B cell (primary cell): ENCODE measurements at regions not wholly inside any gene's neighbourhood (a gene's known extent, or its start where the extent isn't known, plus 50 kb on each side); places are given as distances from the start of the nearest gene placed in this dataset.

ENCODE experiments used
- EZH2 ChIP-seq: IDR thresholded peaks from 2 replicates; pipeline ENCODE4 v1.6.1; 2012; ENCODE audit warnings: borderline replicate concordance, low read depth, mild to moderate bottlenecking, moderate library complexity, low read length; ENCODE audit not compliant: insufficient read depth, poor library complexity, severe bottlenecking
- TF ChIP-seq, protein P1 (sequence below): fragments of 200-600 bp; IDR thresholded peaks from one replicate; pipeline ENCODE4 v1.8.0; 2022; ENCODE audit warnings: antibody characterized with exemption, mild to moderate bottlenecking

GRCh38 chr18:10057401-10057893 lies 143.6 kb downstream of the VAPA start:
- TF ChIP-seq, protein P1, sequence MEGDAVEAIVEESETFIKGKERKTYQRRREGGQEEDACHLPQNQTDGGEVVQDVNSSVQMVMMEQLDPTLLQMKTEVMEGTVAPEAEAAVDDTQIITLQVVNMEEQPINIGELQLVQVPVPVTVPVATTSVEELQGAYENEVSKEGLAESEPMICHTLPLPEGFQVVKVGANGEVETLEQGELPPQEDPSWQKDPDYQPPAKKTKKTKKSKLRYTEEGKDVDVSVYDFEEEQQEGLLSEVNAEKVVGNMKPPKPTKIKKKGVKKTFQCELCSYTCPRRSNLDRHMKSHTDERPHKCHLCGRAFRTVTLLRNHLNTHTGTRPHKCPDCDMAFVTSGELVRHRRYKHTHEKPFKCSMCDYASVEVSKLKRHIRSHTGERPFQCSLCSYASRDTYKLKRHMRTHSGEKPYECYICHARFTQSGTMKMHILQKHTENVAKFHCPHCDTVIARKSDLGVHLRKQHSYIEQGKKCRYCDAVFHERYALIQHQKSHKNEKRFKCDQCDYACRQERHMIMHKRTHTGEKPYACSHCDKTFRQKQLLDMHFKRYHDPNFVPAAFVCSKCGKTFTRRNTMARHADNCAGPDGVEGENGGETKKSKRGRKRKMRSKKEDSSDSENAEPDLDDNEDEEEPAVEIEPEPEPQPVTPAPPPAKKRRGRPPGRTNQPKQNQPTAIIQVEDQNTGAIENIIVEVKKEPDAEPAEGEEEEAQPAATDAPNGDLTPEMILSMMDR: no peak
- no peak for TF ChIP-seq EZH2
